HG03565 (cell line): ENCODE measurements at regions not wholly inside any gene's neighbourhood (a gene's known extent, or its start where the extent isn't known, plus 50 kb on each side); places are given as distances from the start of the nearest gene placed in this dataset.

Source experiments
- ATAC-seq: cut with Tn5 transposase; IDR thresholded peaks from one replicate; pipeline ENCODE4 v1.9.1; 2021; ENCODE audit warnings: mild to moderate bottlenecking, moderate library complexity; ENCODE audit not compliant: unreplicated experiment

- ATAC-seq = no peak
Measured at GRCh38 chr5:18807256-18808149, 1173.2 kb downstream of the TAF11L14 start.

GRCh38 chr5:18811661-18812060 is 1176.3 kb downstream of the CDH18 start:
- no peak for ATAC-seq

- no peak for ATAC-seq
Measured at GRCh38 chr5:18828351-18828750, 1159.6 kb downstream of the CDH18 start.

- no peak for ATAC-seq
Measured at GRCh38 chr5:18829539-18829938, 1158.5 kb downstream of the CDH18 start.

- ATAC-seq = no peak
Measured at GRCh38 chr5:18850216-18850615, 1137.8 kb downstream of the CDH18 start.

GRCh38 chr5:18872978-18873377 is 1115.0 kb downstream of the CDH18 start:
- ATAC-seq = no peak

- no peak for ATAC-seq
Measured at GRCh38 chr5:18876565-18876964, 1111.4 kb downstream of the CDH18 start.

GRCh38 chr5:18881615-18882014 is 1106.4 kb downstream of the CDH18 start:
- ATAC-seq = no peak

GRCh38 chr5:18882154-18882553 is 1105.8 kb downstream of the CDH18 start:
- no peak for ATAC-seq

GRCh38 chr5:18888821-18889220 is 1099.2 kb downstream of the CDH18 start:
- no peak for ATAC-seq

GRCh38 chr5:18900644-18901043 is 1087.4 kb downstream of the CDH18 start:
- ATAC-seq = no peak

GRCh38 chr5:18920966-18921365 is 1067.0 kb downstream of the CDH18 start:
- no peak for ATAC-seq

GRCh38 chr5:18932081-18932480 is 1055.9 kb downstream of the CDH18 start:
- ATAC-seq = no peak

GRCh38 chr5:18944771-18945170 is 1043.2 kb downstream of the CDH18 start:
- ATAC-seq = no peak

- no peak for ATAC-seq
Measured at GRCh38 chr5:18954239-18954638, 1033.8 kb downstream of the CDH18 start.

- ATAC-seq = no peak
Measured at GRCh38 chr5:18959535-18959934, 1028.5 kb downstream of the CDH18 start.

- no peak for ATAC-seq
Measured at GRCh38 chr5:18961234-18961633, 1026.8 kb downstream of the CDH18 start.

- no peak for ATAC-seq
Measured at GRCh38 chr5:18965893-18966292, 1022.1 kb downstream of the CDH18 start.

GRCh38 chr5:18967637-18968036 is 1020.4 kb downstream of the CDH18 start:
- no peak for ATAC-seq

- no peak for ATAC-seq
Measured at GRCh38 chr5:18968966-18969365, 1019.0 kb downstream of the CDH18 start.

- ATAC-seq = no peak
Measured at GRCh38 chr5:18970000-18970399, 1018.0 kb downstream of the CDH18 start.

GRCh38 chr5:18972177-18972576 is 1015.8 kb downstream of the CDH18 start:
- no peak for ATAC-seq

GRCh38 chr5:18975624-18976023 is 1012.4 kb downstream of the CDH18 start:
- ATAC-seq = no peak
